Mesenchymal stem cell (in vitro differentiated cells and primary cell): ENCODE measurements at regions not wholly inside any gene's neighbourhood (a gene's known extent, or its start where the extent isn't known, plus 50 kb on each side); places are given as distances from the start of the nearest gene placed in this dataset.

ENCODE experiments used
- DNase-seq: peaks from one replicate; pipeline ENCODE4 v3.0.0-alpha.2; 2013
- H2AFZ ChIP-seq: one replicate; pipeline ENCODE4 v1.6.1; 2013; ENCODE audit warnings: low read depth, mild to moderate bottlenecking, control low read depth, inconsistent platforms, low read length, moderate library complexity
- H2AK5ac ChIP-seq: 2 replicates; pipeline ENCODE4 v1.6.1; 2013; ENCODE audit warnings: low read length, moderate library complexity, mild to moderate bottlenecking, inconsistent platforms; ENCODE audit not compliant: severe bottlenecking
- H2BK120ac ChIP-seq: one replicate; pipeline ENCODE4 v1.6.1; 2013; ENCODE audit warnings: low read depth, mild to moderate bottlenecking, inconsistent platforms, low read length, moderate library complexity
- H2BK12ac ChIP-seq, 2 experiments: one replicate each; pipeline ENCODE4 v1.6.1; 2013; ENCODE audit warnings: inconsistent platforms in 2 of 2, low read length in 2 of 2, mild to moderate bottlenecking in 2 of 2, moderate library complexity in 2 of 2, control low read depth in 1 of 2
- H2BK15ac ChIP-seq: one replicate; pipeline ENCODE4 v1.6.1; 2013; ENCODE audit warnings: mild to moderate bottlenecking, low read depth, inconsistent platforms; ENCODE audit not compliant: poor library complexity, severe bottlenecking
- H2BK5ac ChIP-seq: 2 replicates; pipeline ENCODE4 v1.6.1; 2013; ENCODE audit warnings: low read depth, mild to moderate bottlenecking, low read length, control low read depth, inconsistent platforms; ENCODE audit not compliant: poor library complexity, severe bottlenecking
- H3K14ac ChIP-seq, 2 experiments: one replicate each; pipeline ENCODE4 v1.6.1; 2013; ENCODE audit warnings: inconsistent platforms in 2 of 2, low read length in 2 of 2, control low read depth in 1 of 2, mild to moderate bottlenecking in 1 of 2, moderate library complexity in 1 of 2
- H3K18ac ChIP-seq, 2 experiments: one replicate each; pipeline ENCODE4 v1.6.1; 2013; ENCODE audit warnings: inconsistent platforms in 2 of 2, low read length in 2 of 2, control low read depth in 1 of 2, low read depth in 1 of 2, mild to moderate bottlenecking in 1 of 2
- H3K23ac ChIP-seq, 2 experiments: one replicate each; pipeline ENCODE4 v1.6.1; 2013; ENCODE audit warnings: inconsistent platforms in 2 of 2, low read length in 2 of 2, mild to moderate bottlenecking in 2 of 2, moderate library complexity in 2 of 2, control low read depth in 1 of 2
- H3K27ac ChIP-seq: 2 replicates; pipeline ENCODE4 v1.5.1; 2013; ENCODE audit warnings: mild to moderate bottlenecking, moderate library complexity, low read length, control low read depth, inconsistent platforms; ENCODE audit not compliant: poor library complexity, severe bottlenecking
- H3K27me3 ChIP-seq, 2 experiments: 2 replicates each; pipeline versions ENCODE4 v1.6.1 to v1.7.0; 2013; ENCODE audit warnings: low read length in 2 of 2, mild to moderate bottlenecking in 2 of 2, moderate library complexity in 2 of 2, control low read depth in 1 of 2, inconsistent platforms in 1 of 2; ENCODE audit not compliant: control insufficient read depth in 1 of 2, insufficient read depth in 1 of 2
- H3K36me3 ChIP-seq, 2 experiments: 2 replicates each; pipeline versions ENCODE4 v1.6.1 to v1.7.0; 2013; ENCODE audit warnings: low read length in 2 of 2, control low read depth in 1 of 2, inconsistent platforms in 1 of 2, low read depth in 1 of 2, mild to moderate bottlenecking in 1 of 2; ENCODE audit not compliant: insufficient read depth in 2 of 2, control insufficient read depth in 1 of 2
- H3K4ac ChIP-seq, 2 experiments: one replicate each; pipeline ENCODE4 v1.6.1; 2013; ENCODE audit warnings: inconsistent platforms in 2 of 2, low read length in 2 of 2, mild to moderate bottlenecking in 2 of 2, moderate library complexity in 2 of 2, control low read depth in 1 of 2, low read depth in 1 of 2
- H3K4me1 ChIP-seq: 2 replicates; pipeline ENCODE4 v1.6.1; 2013; ENCODE audit warnings: low read depth, low read length, control low read depth; ENCODE audit not compliant: control insufficient read depth, insufficient read depth
- H3K4me2 ChIP-seq: 2 replicates; pipeline ENCODE4 v1.6.1; 2013; ENCODE audit warnings: low read length, mild to moderate bottlenecking, inconsistent platforms; ENCODE audit not compliant: poor library complexity, severe bottlenecking
- H3K4me3 ChIP-seq, 2 experiments: 2 replicates each; pipeline versions ENCODE4 v1.5.1 to v1.7.0; 2013; ENCODE audit warnings: low read length in 2 of 2, mild to moderate bottlenecking in 2 of 2, control low read depth in 1 of 2, low read depth in 1 of 2; ENCODE audit not compliant: insufficient read depth in 1 of 2
- H3K79me1 ChIP-seq: replicated peaks from 2 replicates; pipeline ENCODE4 v1.6.1; 2013; ENCODE audit warnings: mild to moderate bottlenecking, control low read depth, low read length, inconsistent platforms; ENCODE audit not compliant: poor library complexity, severe bottlenecking
- H3K9ac ChIP-seq: 2 replicates; pipeline ENCODE4 v1.7.0; 2013; ENCODE audit warnings: mild to moderate bottlenecking, low read length, moderate library complexity
- H3K9me3 ChIP-seq: 2 replicates; pipeline ENCODE4 v1.7.0; 2013; ENCODE audit warnings: mild to moderate bottlenecking, low read length; ENCODE audit not compliant: control insufficient read depth
- H4K8ac ChIP-seq: one replicate; pipeline ENCODE4 v1.6.1; 2013; ENCODE audit warnings: inconsistent platforms, mild to moderate bottlenecking, low read length, moderate library complexity
- H4K91ac ChIP-seq: one replicate; pipeline ENCODE4 v1.6.1; 2013; ENCODE audit warnings: mild to moderate bottlenecking, low read length, inconsistent platforms
- WGBS: methylation state at CpG from one replicate; pipeline ENCODE4 v1.1.7; 2013; ENCODE audit warnings: mixed read lengths; 5-methylcytosine and 5-hydroxymethylcytosine counted together

- H2AFZ ChIP-seq = no peak overlapping the region
- H4K91ac ChIP-seq = no peak overlapping the region
- H3K14ac ChIP-seq = no peak overlapping the region
- H4K8ac ChIP-seq = no peak overlapping the region
- H3K4me1 ChIP-seq = no peaks in the 10 kb centered on the region
- H3K36me3 ChIP-seq = no peaks in the 10 kb centered on the region
- no peak overlapping the region for H2BK15ac ChIP-seq
- no peak overlapping the region for H3K18ac ChIP-seq
- H3K79me1 ChIP-seq = no peaks in the 10 kb centered on the region
- no peak overlapping the region for H3K4me2 ChIP-seq
- H3K9me3 ChIP-seq = no peaks in the 10 kb centered on the region
- H3K23ac ChIP-seq = no peak overlapping the region
- no peak overlapping the region for H3K4ac ChIP-seq
- 84% methylated on average over 6 of the region's 6 CpGs for WGBS
- no peak overlapping the region for H3K9ac ChIP-seq
- no peak overlapping the region for H2BK5ac ChIP-seq
- no peak overlapping the region for H3K4me3 ChIP-seq
- H2BK120ac ChIP-seq = no peak overlapping the region
- no peak overlapping the region for H3K27ac ChIP-seq
- no peak overlapping the region for H2BK12ac ChIP-seq
- no peak overlapping the region for H2AK5ac ChIP-seq
- no peaks in the 10 kb centered on the region for H3K27me3 ChIP-seq
- peak; percentile 34 for DNase-seq
Observed at GRCh38 chr4:20323991-20324390, 72.3 kb downstream of the SLIT2 start.

GRCh38 chr4:20326460-20326859 lies 74.8 kb downstream of the SLIT2 start:
- Histone ChIP-seq H3K27ac (no peak overlapping the region), H2AK5ac (no peak overlapping the region), H3K79me1 (no peaks in the 10 kb centered on the region), H2BK120ac (no peak overlapping the region), H3K36me3 (no peaks in the 10 kb centered on the region), H3K14ac (no peak overlapping the region), H3K4me1 (no peaks in the 10 kb centered on the region), H3K23ac (no peak overlapping the region), H2BK12ac (no peak overlapping the region), H3K27me3 (no peaks in the 10 kb centered on the region), H3K9me3 (no peaks in the 10 kb centered on the region), H3K18ac (no peak overlapping the region), H4K91ac (no peak overlapping the region), H4K8ac (no peak overlapping the region), H3K4ac (no peak overlapping the region), H2BK15ac (no peak overlapping the region), H2AFZ (no peak overlapping the region), H3K4me3 (no peak overlapping the region), H3K4me2 (no peak overlapping the region), H2BK5ac (no peak overlapping the region), H3K9ac (peak overlapping the region; percentile 54)
- 85% methylated on average over 1 of the region's 1 CpG for WGBS
- DNase-seq = no peak

GRCh38 chr4:20326977-20327376 lies 75.3 kb downstream of the SLIT2 start:
- DNase-seq = no peak
- no peaks in the 10 kb centered on the region for H3K4me1 ChIP-seq
- no peak overlapping the region for H2BK5ac ChIP-seq
- no CpG with 5 or more reads among the region's 2 CpGs for WGBS
- no peaks in the 10 kb centered on the region for H3K36me3 ChIP-seq
- H2AFZ ChIP-seq = no peak overlapping the region
- H3K27me3 ChIP-seq = no peaks in the 10 kb centered on the region
- H2AK5ac ChIP-seq = no peak overlapping the region
- no peak overlapping the region for H4K8ac ChIP-seq
- H3K18ac ChIP-seq = no peak overlapping the region
- H3K27ac ChIP-seq = no peak overlapping the region
- peak overlapping the region; percentile 54 for H3K9ac ChIP-seq
- no peaks in the 10 kb centered on the region for H3K9me3 ChIP-seq
- no peak overlapping the region for H2BK15ac ChIP-seq
- no peak overlapping the region for H3K4me2 ChIP-seq
- no peak overlapping the region for H3K23ac ChIP-seq
- H2BK120ac ChIP-seq = no peak overlapping the region
- H2BK12ac ChIP-seq = no peak overlapping the region
- no peak overlapping the region for H4K91ac ChIP-seq
- H3K14ac ChIP-seq = no peak overlapping the region
- no peak overlapping the region for H3K4ac ChIP-seq
- H3K79me1 ChIP-seq = no peaks in the 10 kb centered on the region
- no peak overlapping the region for H3K4me3 ChIP-seq

GRCh38 chr4:20327808-20328207 lies 76.1 kb downstream of the SLIT2 start:
- Histone ChIP-seq H3K4me3 (no peak overlapping the region), H3K4me2 (no peak overlapping the region), H3K27ac (no peak overlapping the region), H3K4ac (no peak overlapping the region), H3K23ac (no peak overlapping the region), H4K8ac (no peak overlapping the region), H3K79me1 (no peaks in the 10 kb centered on the region), H2BK120ac (no peak overlapping the region), H3K9me3 (no peaks in the 10 kb centered on the region), H3K4me1 (no peaks in the 10 kb centered on the region), H2BK15ac (no peak overlapping the region), H3K9ac (no peak overlapping the region), H2BK5ac (no peak overlapping the region), H2AFZ (no peak overlapping the region), H3K14ac (no peak overlapping the region), H2AK5ac (no peak overlapping the region), H3K18ac (no peak overlapping the region), H3K36me3 (no peaks in the 10 kb centered on the region), H4K91ac (no peak overlapping the region), H2BK12ac (no peak overlapping the region), H3K27me3 (no peaks in the 10 kb centered on the region)
- no peak for DNase-seq
- WGBS = 88% methylated on average over 2 of the region's 2 CpGs
